ENCODE measurements at regions not wholly inside any gene's neighbourhood (a gene's known extent, or its start where the extent isn't known, plus 50 kb on each side); places are given as distances from the start of the nearest gene placed in this dataset.

Small RNA genes in the stretch of these regions (microRNA-seq; reads per million reads assigned to microRNA genes)
- gene MIR6724-3 (0 reads per million in 43 experiments), gene MIR6724-4 (0 reads per million in 43 experiments)
